DOHH2 (cell line): ENCODE measurements at regions not wholly inside any gene's neighbourhood (a gene's known extent, or its start where the extent isn't known, plus 50 kb on each side); places are given as distances from the start of the nearest gene placed in this dataset.

Experiments
- H3F3A ChIP-seq: fragments of 200-600 bp; sonication (generic), shearing (Covaris generic); 2 replicates; pipeline ENCODE4 v1.6.0; 2016; ENCODE audit warnings: antibody characterized with exemption, mild to moderate bottlenecking; ENCODE audit not compliant: control insufficient read depth, insufficient read depth
- H3K27ac ChIP-seq: fragments of 200-600 bp; sonication (generic); 2 replicates; pipeline ENCODE4 v1.5.1; 2014; ENCODE audit warnings: low read depth, mild to moderate bottlenecking, low read length, moderate library complexity
- H3K27me3 ChIP-seq: fragments of 200-600 bp; sonication (generic); 2 replicates; pipeline ENCODE4 v1.6.1; 2014; ENCODE audit warnings: mild to moderate bottlenecking, low read length, mixed read lengths; ENCODE audit not compliant: control insufficient read depth
- H3K36me3 ChIP-seq: fragments of 200-600 bp; sonication (generic); 2 replicates; pipeline ENCODE4 v1.6.1; 2014; ENCODE audit warnings: mild to moderate bottlenecking, low read length, moderate library complexity, mixed read lengths; ENCODE audit not compliant: control insufficient read depth
- H3K4me1 ChIP-seq: fragments of 200-600 bp; sonication (generic); 2 replicates; pipeline ENCODE4 v1.6.1; 2014; ENCODE audit warnings: mild to moderate bottlenecking, low read length, mixed read lengths; ENCODE audit not compliant: control insufficient read depth
- H3K4me2 ChIP-seq: fragments of 200-600 bp; sonication (generic); 2 replicates; pipeline ENCODE4 v1.6.0; 2014; ENCODE audit warnings: mild to moderate bottlenecking, low read length, moderate library complexity
- H3K4me3 ChIP-seq: fragments of 200-600 bp; sonication (generic); 2 replicates; pipeline ENCODE4 v1.5.1; 2014; ENCODE audit warnings: mild to moderate bottlenecking, low read length, mixed read lengths
- H3K79me2 ChIP-seq: fragments of 200-600 bp; sonication (generic); 2 replicates; pipeline ENCODE4 v1.6.1; 2014; ENCODE audit warnings: mild to moderate bottlenecking, low read length, mixed read lengths; ENCODE audit not compliant: control insufficient read depth
- H3K9me2 ChIP-seq: fragments of 200-600 bp; sonication (generic); replicated peaks from 2 replicates; pipeline ENCODE4 v1.6.1; 2014; ENCODE audit warnings: mild to moderate bottlenecking, low read length, mixed read lengths; ENCODE audit not compliant: control insufficient read depth
- H3K9me3 ChIP-seq: fragments of 200-600 bp; sonication (generic); 2 replicates; pipeline ENCODE4 v1.6.1; 2014; ENCODE audit warnings: antibody characterized with exemption, low read length, mixed read lengths; ENCODE audit not compliant: control insufficient read depth, insufficient read depth
- H4K20me1 ChIP-seq: fragments of 200-600 bp; sonication (generic); 2 replicates; pipeline ENCODE4 v1.6.0; 2014; ENCODE audit warnings: low read depth, mild to moderate bottlenecking, antibody characterized with exemption, low read length, moderate library complexity; ENCODE audit not compliant: control insufficient read depth, insufficient read depth
- CTCF ChIP-seq: fragments of 200-600 bp; sonication (generic); IDR thresholded peaks from one replicate; pipeline ENCODE4 v1.5.1; 2014; ENCODE audit warnings: antibody characterized with exemption, mild to moderate bottlenecking, low read depth, low read length; ENCODE audit not compliant: poor library complexity, severe bottlenecking
- EZH2phosphoT487 ChIP-seq: fragments of 200-600 bp; sonication (generic); IDR thresholded peaks from 2 replicates; pipeline ENCODE4 v1.6.1; 2017; ENCODE audit warnings: borderline replicate concordance, mild to moderate bottlenecking, antibody characterized with exemption, low read length, moderate library complexity, mixed read lengths

DNA sequence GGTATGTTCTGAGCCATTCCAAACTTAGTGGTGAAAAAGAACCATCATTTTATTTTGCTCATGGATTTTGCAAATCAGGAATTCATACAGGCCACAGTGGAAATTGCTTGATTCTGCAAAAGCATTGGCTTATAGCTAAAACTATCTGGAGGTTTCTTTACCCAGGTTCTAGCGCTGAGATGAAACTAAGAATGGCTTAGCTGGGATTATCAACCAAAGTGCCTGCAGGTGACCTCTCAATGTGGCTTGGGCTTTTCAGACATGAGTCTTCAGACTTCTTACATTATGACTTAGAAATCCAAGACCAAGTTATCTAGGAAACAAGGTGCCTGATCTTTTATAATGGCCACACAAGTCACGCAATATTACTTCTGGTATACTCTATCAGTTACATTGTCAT is 140.1 kb downstream of the HGF start:
- Histone ChIP-seq H3K36me3 (no peaks in the 10 kb centered on the region), H3K9me2 (no peaks in the 10 kb centered on the region), H3F3A (no peaks in the 10 kb centered on the region), H3K4me3 (no peak overlapping the region), H3K4me1 (no peaks in the 10 kb centered on the region), H3K27ac (no peak overlapping the region), H3K9me3 (no peaks in the 10 kb centered on the region), H4K20me1 (no peaks in the 10 kb centered on the region), H3K79me2 (no peaks in the 10 kb centered on the region), H3K27me3 (no peaks in the 10 kb centered on the region), H3K4me2 (no peak overlapping the region)
- TF ChIP-seq CTCF (no peak), EZH2phosphoT487 (no peak)

DNA sequence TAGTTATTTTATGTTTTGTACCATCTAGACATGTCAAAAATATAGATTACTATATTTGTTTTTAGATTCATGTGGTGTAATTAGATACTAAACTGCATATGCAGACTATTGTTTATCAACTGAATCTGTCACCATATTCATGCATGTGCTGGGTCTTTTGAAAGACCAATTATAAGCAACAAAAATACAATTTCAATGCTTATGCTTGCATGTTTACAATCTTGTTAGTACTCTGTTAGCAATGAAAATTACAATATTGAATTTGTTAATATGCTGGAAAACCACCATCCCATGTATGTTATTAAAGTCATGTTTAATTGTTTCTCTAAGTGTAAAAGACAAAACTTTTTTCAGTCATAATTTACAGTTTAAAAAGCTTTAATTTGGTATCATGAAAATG is 140.9 kb downstream of the HGF start:
- Histone ChIP-seq H3K27ac (no peak overlapping the region), H3K4me3 (no peak overlapping the region), H3F3A (no peaks in the 10 kb centered on the region), H3K27me3 (no peaks in the 10 kb centered on the region), H4K20me1 (no peaks in the 10 kb centered on the region), H3K4me1 (no peaks in the 10 kb centered on the region), H3K79me2 (no peaks in the 10 kb centered on the region), H3K9me2 (no peaks in the 10 kb centered on the region), H3K4me2 (no peak overlapping the region), H3K9me3 (no peaks in the 10 kb centered on the region), H3K36me3 (no peaks in the 10 kb centered on the region)
- TF ChIP-seq CTCF: no peak

GRCh38 chr7:81627536-81628287 is 142.1 kb downstream of the HGF start:
- H3K4me1 ChIP-seq: no peaks in the 10 kb centered on the region
- no peak overlapping the region for H3K27ac ChIP-seq
- H3K9me2 ChIP-seq: no peaks in the 10 kb centered on the region
- TF ChIP-seq CTCF (no peak), EZH2phosphoT487 (no peak)
- no peaks in the 10 kb centered on the region for H4K20me1 ChIP-seq
- no peaks in the 10 kb centered on the region for H3K36me3 ChIP-seq
- no peaks in the 10 kb centered on the region for H3K79me2 ChIP-seq
- no peaks in the 10 kb centered on the region for H3K27me3 ChIP-seq
- no peaks in the 10 kb centered on the region for H3K9me3 ChIP-seq
- no peak overlapping the region for H3K4me2 ChIP-seq
- no peak overlapping the region for H3K4me3 ChIP-seq
- H3F3A ChIP-seq: no peaks in the 10 kb centered on the region
